Kidney (tissue), 13 donors: ENCODE measurements at regions not wholly inside any gene's neighbourhood (a gene's known extent, or its start where the extent isn't known, plus 50 kb on each side); places are given as distances from the start of the nearest gene placed in this dataset.
"Not testable (repeated sequence)": the region's sequence is repeated elsewhere in the genome, so short reads cannot be mapped to it uniquely, and the experiment has no call there.

Experiments
- DNase-seq, 5 donors: peaks; one replicate each; pipeline ENCODE4 v3.0.0-alpha.2; 2013 to 2020
- FAIRE-seq: peaks from 2 replicates; lab custom pipeline; 2012; peaks lifted over from hg19 to GRCh38; lab: Jason Lieb, UNC
- H3K27ac ChIP-seq, 2 donors: one replicate each; pipeline ENCODE4 v1.7.0; 2013; ENCODE audit warnings: low read depth in 2 of 2, low read length in 2 of 2, inconsistent platforms in 1 of 2
- H3K27me3 ChIP-seq: one replicate; pipeline ENCODE4 v1.7.1; 2013; ENCODE audit warnings: low read length, inconsistent platforms; ENCODE audit not compliant: control insufficient read depth, insufficient read depth
- H3K36me3 ChIP-seq, 3 donors: one replicate each; pipeline versions ENCODE4 v1.7.0 to v1.7.1; 2013; ENCODE audit warnings: low read length in 3 of 3, control low read depth in 1 of 3, inconsistent platforms in 1 of 3; ENCODE audit not compliant: insufficient read depth in 3 of 3, control insufficient read depth in 2 of 3
- H3K4me1 ChIP-seq, 3 donors: one replicate each; pipeline versions ENCODE4 v1.7.0 to v1.7.1; 2013; ENCODE audit warnings: low read length in 3 of 3, inconsistent platforms in 1 of 3, low read depth in 1 of 3; ENCODE audit not compliant: control insufficient read depth in 2 of 3, insufficient read depth in 2 of 3
- H3K4me3 ChIP-seq, 3 donors: one replicate each; pipeline versions ENCODE4 v1.7.0 to v1.8.1; 2013; ENCODE audit warnings: low read length in 3 of 3, control low read depth in 1 of 3, inconsistent platforms in 1 of 3
- H3K9ac ChIP-seq, 3 donors: one replicate each; pipeline versions ENCODE4 v1.7.0 to v1.7.1; 2013; ENCODE audit warnings: low read length in 3 of 3, control low read depth in 1 of 3, inconsistent platforms in 1 of 3
- H3K9me3 ChIP-seq, 3 donors: one replicate each; pipeline versions ENCODE4 v1.7.0 to v1.7.1; 2013; ENCODE audit warnings: low read length in 3 of 3, control low read depth in 1 of 3, inconsistent platforms in 1 of 3; ENCODE audit not compliant: control insufficient read depth in 2 of 3, insufficient read depth in 1 of 3
- CTCF ChIP-seq: IDR thresholded peaks from 3 replicates; pipeline ENCODE4 v1.5.1; 2012; ENCODE audit warnings: mild to moderate bottlenecking, moderate library complexity, borderline replicate concordance; ENCODE audit not compliant: insufficient read depth; ENCODE audit errors: extremely low read depth
- intact Hi-C: fragments of 100-400 bp; cut with DNase I; formaldehyde crosslinking; loops from one replicate; pipeline ENCODE4 v1.11.1; 2022
- donor health status: control.
- donor health status: control.
- donor health status: control.
- donor health status: control.
- donor health status: control.
- donor health status: DM: yes; HTN: yes; CAD: no.
- donor health status: Normal renal cell carcinoma (clear cell type).

GRCh38 chr12:67716817-67717216, 68.3 kb downstream of the DYRK2 start:
- H3K9me3 ChIP-seq: no peaks in the 10 kb centered on the region
- no peaks in the 10 kb centered on the region for H3K36me3 ChIP-seq
- H3K27me3 ChIP-seq: no peaks in the 10 kb centered on the region
- DNase-seq (no peak), FAIRE-seq (no peak)
- H3K27ac ChIP-seq: no peak overlapping the region
- no peaks in the 10 kb centered on the region for H3K4me1 ChIP-seq
- no peak overlapping the region for H3K9ac ChIP-seq
- intact Hi-C loops: no loop called here
- no peak overlapping the region for H3K4me3 ChIP-seq
- no peak for TF ChIP-seq CTCF

- H3K9ac ChIP-seq, DNase-seq, H3K36me3 ChIP-seq, H3K27me3 ChIP-seq, H3K9me3 ChIP-seq, H3K4me1 ChIP-seq, H3K27ac ChIP-seq, FAIRE-seq, intact Hi-C loops, H3K4me3 ChIP-seq: not testable (repeated sequence)
Measured at GRCh38 chr12:67719303-67719702, 70.8 kb downstream of the DYRK2 start.

GRCh38 chr12:67720351-67720856, 71.9 kb downstream of the DYRK2 start:
- TF ChIP-seq CTCF: no peak
- FAIRE-seq (no peak), DNase-seq (peak in 3 of 5 donors; percentile 45 to 70 (median 65))
- H3K9ac ChIP-seq: no peak overlapping the region
- H3K36me3 ChIP-seq: no peaks in the 10 kb centered on the region
- H3K27ac ChIP-seq: no peak overlapping the region
- no peak overlapping the region for H3K4me3 ChIP-seq
- intact Hi-C loops: no loop called here
- H3K9me3 ChIP-seq: no peaks in the 10 kb centered on the region
- H3K4me1 ChIP-seq: no peaks in the 10 kb centered on the region
- H3K27me3 ChIP-seq: no peaks in the 10 kb centered on the region

GRCh38 chr12:67721248-67721647, 72.7 kb downstream of the DYRK2 start:
- Histone ChIP-seq H3K27ac (no peak overlapping the region), H3K4me3 (no peak overlapping the region), H3K9ac (no peak overlapping the region), H3K36me3 (no peaks in the 10 kb centered on the region), H3K9me3 (no peaks in the 10 kb centered on the region), H3K4me1 (no peaks in the 10 kb centered on the region), H3K27me3 (no peaks in the 10 kb centered on the region)
- no peak for DNase-seq
- intact Hi-C loops: no loop called here
- no peak for FAIRE-seq
- no peak for TF ChIP-seq CTCF
